IgD-negative memory B cell (primary cell): ENCODE measurements at regions not wholly inside any gene's neighbourhood (a gene's known extent, or its start where the extent isn't known, plus 50 kb on each side); places are given as distances from the start of the nearest gene placed in this dataset.

Source experiments
- H3K27ac Mint-ChIP-seq, 3 donors: one replicate each; pipeline ENCODE4 v1.8.0; 2020 to 2022; ENCODE audit warnings: mild to moderate bottlenecking in 3 of 3, mixed read lengths in 3 of 3, moderate library complexity in 1 of 3
- H3K27me3 Mint-ChIP-seq: one replicate; pipeline ENCODE4 v1.8.0; 2021; ENCODE audit warnings: mixed read lengths
- H3K36me3 Mint-ChIP-seq: one replicate; pipeline ENCODE4 v1.8.0; 2020; ENCODE audit warnings: mild to moderate bottlenecking, mixed read lengths
- H3K4me1 Mint-ChIP-seq, 3 donors: one replicate each; pipeline ENCODE4 v1.8.0; 2020 to 2022; ENCODE audit warnings: mixed read lengths in 3 of 3, mild to moderate bottlenecking in 1 of 3
- H3K4me3 Mint-ChIP-seq, 4 donors: one replicate each; pipeline ENCODE4 v1.8.0; 2020 to 2022; ENCODE audit warnings: mild to moderate bottlenecking in 4 of 4, mixed read lengths in 4 of 4, moderate library complexity in 3 of 4
- H3K9me3 Mint-ChIP-seq, 3 donors: one replicate each; pipeline ENCODE4 v1.8.0; 2020 to 2021; ENCODE audit warnings: mixed read lengths in 3 of 3, mild to moderate bottlenecking in 1 of 3

DNA sequence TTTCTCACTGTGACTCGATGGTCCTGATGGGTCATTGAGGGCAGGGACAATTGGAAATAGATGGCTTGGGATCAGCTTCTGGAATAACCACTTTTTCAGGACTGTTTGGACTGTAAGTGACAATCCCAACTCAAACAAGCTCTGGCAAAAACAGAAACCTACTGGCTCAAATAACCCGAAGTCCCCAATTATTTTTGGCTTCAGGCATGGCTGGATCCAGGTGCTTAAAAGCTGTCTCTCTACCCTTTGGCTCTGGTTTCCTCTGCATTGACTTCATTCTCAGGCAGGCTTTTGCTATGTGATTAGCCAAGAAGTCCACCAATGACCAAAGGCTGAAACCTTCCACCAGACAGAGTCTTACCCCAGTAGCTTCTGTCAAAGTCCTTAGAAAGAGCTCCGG, 92.9 kb upstream of the PRR23E start:
- no peaks in the 10 kb centered on the region for H3K36me3 Mint-ChIP-seq
- peaks cover 7% of the 10 kb centered on the region for H3K27me3 Mint-ChIP-seq
- peak overlapping the region in 1 of 3 donors; percentile 6 for H3K27ac Mint-ChIP-seq
- no peaks in the 10 kb centered on the region for H3K4me1 Mint-ChIP-seq
- H3K4me3 Mint-ChIP-seq, result no peak overlapping the region
- peaks cover 0 to 4% (median 0%) of the 10 kb centered on the region in 3 donors for H3K9me3 Mint-ChIP-seq

DNA sequence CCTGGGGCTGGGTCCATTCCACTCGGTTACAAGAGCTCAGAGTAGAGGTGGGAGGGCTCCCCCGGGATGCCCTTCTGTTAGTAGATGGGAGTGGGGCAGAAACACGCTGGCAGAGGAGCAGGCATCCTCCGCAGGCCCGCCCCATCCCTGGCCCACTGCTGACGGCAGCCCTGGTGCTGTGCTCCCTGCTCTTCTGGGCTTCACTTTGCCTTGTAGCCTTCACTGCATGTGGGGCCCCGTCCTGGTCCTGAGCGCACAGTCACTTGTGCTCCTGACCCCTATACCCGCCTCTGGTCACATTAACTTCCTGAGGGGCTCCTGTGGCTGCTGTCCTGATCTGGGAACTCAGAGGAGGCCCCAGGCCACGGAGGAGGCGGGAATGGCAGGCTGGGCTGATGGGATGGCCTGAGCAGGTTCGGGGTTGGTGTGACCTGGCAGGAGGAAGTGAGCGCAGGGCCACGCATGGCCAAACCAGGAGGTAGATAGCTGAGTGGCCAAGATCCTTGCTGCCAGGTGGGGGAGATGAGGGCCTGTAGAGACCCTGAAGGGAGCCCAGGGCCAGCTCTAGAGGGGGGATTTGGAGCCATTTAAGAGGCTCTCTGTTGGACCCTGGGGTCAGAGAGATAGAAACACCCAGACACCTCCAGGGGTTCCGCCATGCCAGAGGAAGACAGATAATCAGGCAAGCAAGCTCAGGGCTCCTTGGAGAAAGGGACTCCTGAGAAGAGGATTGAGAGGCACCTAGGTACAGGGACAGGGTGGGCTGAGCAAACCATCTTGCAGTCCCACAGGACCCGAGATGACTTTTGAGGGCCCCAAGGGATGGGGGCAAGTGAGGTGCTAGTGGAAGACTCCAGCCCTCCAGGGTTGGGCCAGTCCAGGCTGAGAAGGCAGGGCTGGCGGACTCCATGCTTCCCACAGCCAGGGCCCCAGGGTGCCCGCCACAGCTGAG, 92.2 kb upstream of the PRR23E start:
- no peak overlapping the region for H3K27ac Mint-ChIP-seq
- H3K9me3 Mint-ChIP-seq, result no peaks in the 10 kb centered on the region
- no peak overlapping the region for H3K4me3 Mint-ChIP-seq

DNA sequence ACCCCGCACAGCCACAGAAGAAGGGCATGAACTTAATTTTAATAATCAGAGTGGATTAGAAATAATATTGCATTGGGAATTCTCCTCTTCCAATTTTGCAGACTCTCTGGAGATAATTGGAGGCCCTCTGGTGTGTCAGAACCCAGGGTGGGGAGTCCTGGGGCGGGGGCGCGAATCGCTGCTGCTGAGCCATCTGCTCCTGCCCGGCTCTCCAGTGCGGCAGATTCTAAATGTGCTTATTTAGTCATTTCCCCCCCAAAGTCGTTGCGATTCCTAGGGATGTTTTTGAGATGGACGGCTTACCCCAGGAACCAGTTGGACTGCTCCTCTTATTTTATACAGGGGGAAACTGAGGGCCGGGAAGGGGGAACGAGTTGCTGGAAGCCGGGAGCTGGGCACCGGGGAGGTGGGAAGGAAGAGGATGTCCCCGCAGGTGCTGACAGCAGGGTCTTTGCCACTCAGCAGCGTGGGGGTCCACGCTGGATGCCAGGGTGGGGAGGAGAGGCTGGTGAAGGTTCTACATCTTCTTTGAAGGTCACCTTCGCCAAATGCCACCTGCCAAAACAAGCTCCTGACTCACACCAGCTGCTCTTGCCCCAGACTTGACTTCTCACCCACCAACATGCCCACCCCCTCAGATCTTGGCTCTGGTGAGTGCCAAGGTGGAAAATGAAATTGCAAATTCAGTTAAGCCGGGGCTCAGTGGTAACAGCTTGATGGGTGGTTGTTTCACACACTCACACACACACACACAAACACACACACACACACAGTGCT, 91.3 kb upstream of the PRR23E start:
- Mint-ChIP-seq H3K9me3 (no peaks in the 10 kb centered on the region), H3K4me1 (no peaks in the 10 kb centered on the region), H3K36me3 (no peaks in the 10 kb centered on the region), H3K27me3 (peaks cover 9% of the 10 kb centered on the region), H3K27ac (no peak overlapping the region), H3K4me3 (no peak overlapping the region)

More for the DNA sequence above, 92.2 kb upstream of the PRR23E start:
- peaks cover 7% of the 10 kb centered on the region for H3K27me3 Mint-ChIP-seq
- H3K4me1 Mint-ChIP-seq, result no peaks in the 10 kb centered on the region
- no peaks in the 10 kb centered on the region for H3K36me3 Mint-ChIP-seq

DNA sequence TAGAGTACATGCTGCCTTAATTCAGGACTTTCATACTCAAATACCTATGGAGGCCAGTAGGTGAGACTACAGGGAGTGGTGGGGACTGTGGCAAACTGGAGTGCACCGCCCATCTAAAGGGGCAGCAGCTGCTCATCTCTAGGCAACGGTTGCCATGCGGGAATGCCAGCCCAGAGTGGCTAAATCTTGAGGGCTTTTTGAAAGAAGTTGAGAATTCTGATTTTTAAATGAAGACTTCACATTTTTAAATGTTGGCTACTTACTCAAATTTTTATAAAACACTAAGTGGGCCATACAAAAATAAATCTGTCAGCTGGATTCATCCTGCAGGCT, 90.8 kb upstream of the PRR23E start:
- no peaks in the 10 kb centered on the region for H3K4me1 Mint-ChIP-seq
- no peak overlapping the region for H3K4me3 Mint-ChIP-seq
- no peaks in the 10 kb centered on the region for H3K9me3 Mint-ChIP-seq
- no peak overlapping the region for H3K27ac Mint-ChIP-seq
- no peaks in the 10 kb centered on the region for H3K36me3 Mint-ChIP-seq
- H3K27me3 Mint-ChIP-seq, result peaks cover 5% of the 10 kb centered on the region

DNA sequence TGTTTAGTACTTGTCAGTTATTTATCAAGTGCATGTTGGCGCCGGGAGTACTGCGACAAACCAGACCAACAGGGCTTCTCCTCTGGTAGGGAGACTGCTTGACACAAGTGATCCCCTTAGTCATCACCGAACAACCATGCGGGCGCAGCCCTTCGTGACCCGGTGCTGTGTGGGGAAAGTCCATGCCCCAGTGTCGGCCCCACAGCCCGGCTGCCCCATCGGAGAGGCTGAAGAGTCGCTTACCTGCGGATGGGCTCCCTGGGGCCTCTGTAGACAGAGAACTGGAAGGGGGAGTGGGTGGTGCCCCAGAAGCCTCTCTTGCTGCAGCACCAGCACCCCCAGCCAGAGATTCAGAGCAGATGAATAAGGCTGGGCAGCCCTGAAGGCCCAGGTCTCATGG, 90.3 kb upstream of the PRR23E start:
- no peaks in the 10 kb centered on the region for H3K36me3 Mint-ChIP-seq
- H3K9me3 Mint-ChIP-seq, result no peaks in the 10 kb centered on the region
- no peak overlapping the region for H3K27ac Mint-ChIP-seq
- H3K4me3 Mint-ChIP-seq, result no peak overlapping the region
- H3K27me3 Mint-ChIP-seq, result peaks cover 5% of the 10 kb centered on the region
- H3K4me1 Mint-ChIP-seq, result no peaks in the 10 kb centered on the region

DNA sequence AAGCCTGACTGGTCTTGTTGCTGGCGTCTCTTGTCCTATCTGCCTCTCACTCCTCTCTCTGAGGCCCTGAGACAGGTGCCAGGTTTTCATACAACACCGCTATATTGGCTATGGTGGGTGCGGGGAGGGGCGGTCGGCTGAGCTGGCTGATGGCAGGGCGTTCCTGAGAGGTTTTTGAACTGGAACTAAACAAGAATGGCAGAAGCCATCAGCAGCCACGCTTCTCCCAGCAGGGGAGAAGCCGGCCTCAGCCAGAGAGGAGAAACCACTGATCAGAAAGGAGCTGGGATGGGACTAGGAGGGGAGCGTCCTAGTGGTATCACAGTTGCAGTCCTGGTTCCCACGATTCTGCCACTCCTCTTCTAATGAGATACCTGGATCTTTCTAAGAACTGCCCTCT, 89.9 kb upstream of the PRR23E start:
- no peaks in the 10 kb centered on the region for H3K36me3 Mint-ChIP-seq
- H3K9me3 Mint-ChIP-seq, result no peaks in the 10 kb centered on the region
- peaks cover 5% of the 10 kb centered on the region for H3K27me3 Mint-ChIP-seq
- no peak overlapping the region for H3K4me3 Mint-ChIP-seq
- H3K27ac Mint-ChIP-seq, result no peak overlapping the region
- H3K4me1 Mint-ChIP-seq, result no peaks in the 10 kb centered on the region

DNA sequence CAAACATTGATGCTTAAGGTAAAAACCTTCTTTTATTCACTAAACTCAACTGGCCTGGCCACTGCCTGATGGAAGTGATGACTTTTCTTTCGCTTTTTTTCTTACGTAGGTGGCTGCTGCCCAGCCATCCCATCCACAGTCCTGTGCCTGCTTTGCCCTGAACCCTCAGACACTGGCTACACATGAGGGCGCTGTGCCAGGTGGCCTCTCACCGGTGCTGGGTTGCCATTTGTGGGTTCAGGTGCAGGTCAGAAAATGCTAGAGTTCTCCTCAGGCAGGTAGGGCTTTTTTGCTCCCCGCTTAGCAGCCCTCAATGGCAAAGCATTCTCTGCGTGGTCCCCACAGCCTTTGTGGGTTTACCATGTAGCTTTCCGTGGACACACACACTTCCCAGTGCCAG, 88.3 kb upstream of the PRR23E start:
- H3K27ac Mint-ChIP-seq, result no peak overlapping the region

DNA sequence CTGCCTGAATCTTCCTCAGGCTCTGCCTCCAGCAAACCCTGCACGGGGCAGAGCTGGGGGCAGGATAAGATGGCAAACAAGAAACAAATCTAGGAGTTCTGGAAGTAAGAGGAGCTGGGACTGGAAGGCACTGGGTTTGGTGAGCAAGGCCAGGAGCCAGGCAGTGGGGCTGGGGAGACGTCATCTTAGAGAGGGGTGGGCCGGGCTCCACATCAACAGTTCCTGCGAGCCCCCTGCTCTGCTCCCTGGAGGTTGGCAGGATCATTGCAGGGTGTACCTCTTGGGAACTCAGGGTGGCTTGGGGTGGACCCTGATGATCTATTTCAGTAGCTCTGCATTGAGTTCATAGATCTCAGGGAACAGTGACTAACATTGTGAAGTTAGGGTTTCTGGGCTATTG, 87.3 kb upstream of the PRR23E start:
- peaks cover 0 to 2% (median 0%) of the 10 kb centered on the region in 3 donors for H3K4me1 Mint-ChIP-seq
- H3K4me3 Mint-ChIP-seq, result no peak overlapping the region
- peaks cover 0 to 4% (median 4%) of the 10 kb centered on the region in 3 donors for H3K9me3 Mint-ChIP-seq
- peaks cover 2% of the 10 kb centered on the region for H3K27me3 Mint-ChIP-seq
- H3K27ac Mint-ChIP-seq, result no peak overlapping the region
- H3K36me3 Mint-ChIP-seq, result no peaks in the 10 kb centered on the region

More for the DNA sequence above, 88.3 kb upstream of the PRR23E start:
- no peaks in the 10 kb centered on the region for H3K4me1 Mint-ChIP-seq
- H3K27me3 Mint-ChIP-seq, result peaks cover 4% of the 10 kb centered on the region
- H3K4me3 Mint-ChIP-seq, result no peak overlapping the region
- H3K36me3 Mint-ChIP-seq, result no peaks in the 10 kb centered on the region
- no peaks in the 10 kb centered on the region for H3K9me3 Mint-ChIP-seq

DNA sequence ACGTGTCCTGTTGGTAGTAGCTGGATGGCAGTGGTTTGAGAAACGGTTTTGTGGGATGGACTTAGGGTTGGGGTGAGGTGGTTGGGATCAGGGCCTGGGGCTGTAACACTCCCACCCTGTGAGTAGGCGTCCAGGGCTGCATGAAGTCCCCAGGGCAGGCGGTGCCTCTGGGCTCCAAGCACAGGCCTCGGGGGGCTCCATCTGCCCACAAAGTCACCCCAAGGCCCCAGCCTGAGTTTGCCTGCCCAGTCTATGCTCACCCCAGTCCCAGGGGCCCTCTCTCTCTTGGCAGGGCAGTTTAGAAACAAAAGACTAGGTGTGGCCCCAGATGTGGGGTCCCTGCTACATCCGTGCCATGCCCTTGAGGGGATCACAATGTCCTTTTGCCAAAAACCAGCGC, 86.9 kb upstream of the PRR23E start:
- Mint-ChIP-seq H3K27ac (no peak overlapping the region), H3K4me1 (peaks cover 0 to 2% (median 0%) of the 10 kb centered on the region in 3 donors), H3K9me3 (peaks cover 2 to 4% (median 4%) of the 10 kb centered on the region in 3 donors), H3K4me3 (no peak overlapping the region), H3K27me3 (peaks cover 2% of the 10 kb centered on the region), H3K36me3 (no peaks in the 10 kb centered on the region)

DNA sequence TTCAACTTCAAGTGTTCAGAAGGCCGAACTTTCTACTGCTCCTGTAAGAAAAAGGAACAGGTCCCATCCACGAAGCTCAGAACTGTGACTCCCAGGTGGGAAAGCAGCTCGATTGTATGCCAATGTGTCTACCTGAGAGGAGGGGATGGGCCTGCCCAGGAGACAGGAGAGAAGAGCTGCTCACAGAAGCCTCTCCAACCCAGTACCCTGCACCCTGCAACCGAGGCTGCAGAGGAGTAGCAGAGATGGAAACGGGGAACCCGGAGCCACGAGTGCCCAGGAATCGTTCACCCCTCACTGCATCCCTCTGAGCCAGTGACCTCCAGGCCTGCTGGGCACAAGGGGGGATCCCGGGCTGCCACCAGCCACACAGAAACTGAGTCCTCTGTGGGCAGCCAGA, 86.5 kb upstream of the PRR23E start:
- Mint-ChIP-seq H3K9me3 (peaks cover 4 to 7% (median 6%) of the 10 kb centered on the region in 3 donors), H3K4me3 (no peak overlapping the region), H3K4me1 (peaks cover 0 to 2% (median 0%) of the 10 kb centered on the region in 3 donors), H3K27me3 (peaks cover 2% of the 10 kb centered on the region), H3K36me3 (no peaks in the 10 kb centered on the region), H3K27ac (no peak overlapping the region)

DNA sequence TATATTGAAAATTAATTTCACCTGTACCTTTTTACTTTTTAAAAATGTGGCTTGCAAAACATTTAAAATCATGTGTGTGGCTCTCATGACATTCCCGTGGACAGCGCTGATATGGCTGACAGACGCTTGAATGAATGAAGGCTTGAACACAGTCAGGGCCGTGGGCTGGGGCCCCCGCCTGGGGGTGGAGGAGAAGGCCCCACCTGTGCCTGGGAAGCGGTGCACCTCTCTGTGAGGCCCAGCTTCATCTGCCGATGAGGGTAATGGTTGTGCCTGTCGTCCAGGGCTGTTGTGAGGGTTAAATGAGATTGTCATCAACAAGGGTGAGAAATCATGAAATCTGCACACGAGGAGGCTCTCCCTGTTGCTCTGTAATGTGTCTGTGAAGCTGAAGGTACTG, 85.9 kb upstream of the PRR23E start:
- Mint-ChIP-seq H3K9me3 (peaks cover 4 to 9% (median 7%) of the 10 kb centered on the region in 3 donors), H3K36me3 (no peaks in the 10 kb centered on the region), H3K27me3 (peaks cover 2% of the 10 kb centered on the region), H3K27ac (no peak overlapping the region), H3K4me3 (peak overlapping the region in 1 of 4 donors; percentile 4), H3K4me1 (peaks cover 0 to 2% (median 0%) of the 10 kb centered on the region in 3 donors)

DNA sequence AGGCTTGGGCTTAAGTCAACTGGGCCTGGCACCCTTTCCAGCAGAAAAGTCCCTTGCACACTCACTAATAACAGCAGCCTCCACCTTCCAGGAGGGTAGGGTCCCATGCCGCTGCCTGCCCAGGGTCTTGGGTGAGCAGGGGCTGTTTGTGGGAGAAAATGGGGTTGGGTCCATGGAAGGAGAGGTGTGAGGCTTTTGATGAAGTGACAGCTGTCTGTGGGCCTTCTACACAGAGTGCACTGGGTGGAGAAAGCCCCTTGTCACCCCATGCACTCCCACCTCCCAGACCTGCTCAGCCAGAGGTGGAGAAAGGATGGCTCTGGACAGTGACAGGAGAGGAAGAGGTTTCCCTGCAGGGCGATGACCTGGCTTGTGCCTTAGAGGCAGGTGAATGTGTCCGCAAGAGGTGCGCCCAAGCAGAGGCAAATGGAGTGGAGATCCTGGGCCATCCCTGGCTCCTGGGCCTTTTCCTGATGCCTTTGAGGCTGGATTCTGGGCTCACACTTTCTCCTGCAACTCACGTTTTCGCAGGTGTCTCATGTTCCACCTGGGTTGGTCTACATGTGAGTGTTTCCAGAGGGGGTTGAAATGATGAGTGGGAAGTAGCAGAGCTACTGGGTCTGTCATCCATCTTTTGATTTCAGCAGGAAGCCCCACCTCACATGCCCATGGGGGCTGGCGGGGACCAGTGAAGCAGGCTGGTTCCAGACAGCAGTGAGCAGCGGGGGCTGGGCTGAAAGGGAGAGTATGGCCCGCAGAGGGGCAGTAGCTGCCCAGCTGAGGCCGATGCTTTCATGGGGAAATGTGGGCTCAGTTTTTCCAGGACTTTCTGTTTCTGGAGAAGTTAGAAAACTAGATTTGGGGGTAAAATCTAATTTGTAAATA, 85.2 kb upstream of the PRR23E start:
- no peak overlapping the region for H3K4me3 Mint-ChIP-seq
- H3K27ac Mint-ChIP-seq, result no peak overlapping the region
- H3K36me3 Mint-ChIP-seq, result peaks cover 2% of the 10 kb centered on the region
- peaks cover 0 to 2% (median 0%) of the 10 kb centered on the region in 3 donors for H3K4me1 Mint-ChIP-seq
- peaks cover 4 to 12% (median 11%) of the 10 kb centered on the region in 3 donors for H3K9me3 Mint-ChIP-seq
- peaks cover 2% of the 10 kb centered on the region for H3K27me3 Mint-ChIP-seq

DNA sequence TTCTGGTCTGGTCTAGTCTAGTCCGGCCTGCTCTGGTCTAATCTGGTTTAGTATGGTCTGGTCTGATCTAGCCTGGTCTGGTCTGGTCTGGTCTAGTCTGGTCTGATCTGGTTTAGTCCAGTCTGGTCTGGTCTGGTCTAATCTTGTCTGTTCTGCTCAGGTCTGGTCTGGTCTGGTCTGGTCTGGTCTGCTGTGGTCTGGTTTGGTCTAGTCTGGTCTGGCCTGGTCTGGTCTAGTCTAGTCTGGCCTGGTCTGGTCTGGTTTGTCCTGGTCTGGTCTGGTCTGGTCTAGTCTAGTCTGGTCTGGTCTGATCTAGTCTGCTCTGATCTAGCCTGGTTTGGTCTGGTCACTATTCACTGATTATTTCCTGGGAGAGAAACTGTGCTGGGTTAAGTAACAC, 84.1 kb upstream of the PRR23E start:
- Mint-ChIP-seq H3K36me3 (peaks cover 2% of the 10 kb centered on the region), H3K27me3 (peaks cover 2% of the 10 kb centered on the region), H3K4me1 (peaks cover 0 to 2% (median 0%) of the 10 kb centered on the region in 3 donors), H3K9me3 (peaks cover 6 to 17% (median 11%) of the 10 kb centered on the region in 3 donors), H3K4me3 (no peak overlapping the region), H3K27ac (no peak overlapping the region)

DNA sequence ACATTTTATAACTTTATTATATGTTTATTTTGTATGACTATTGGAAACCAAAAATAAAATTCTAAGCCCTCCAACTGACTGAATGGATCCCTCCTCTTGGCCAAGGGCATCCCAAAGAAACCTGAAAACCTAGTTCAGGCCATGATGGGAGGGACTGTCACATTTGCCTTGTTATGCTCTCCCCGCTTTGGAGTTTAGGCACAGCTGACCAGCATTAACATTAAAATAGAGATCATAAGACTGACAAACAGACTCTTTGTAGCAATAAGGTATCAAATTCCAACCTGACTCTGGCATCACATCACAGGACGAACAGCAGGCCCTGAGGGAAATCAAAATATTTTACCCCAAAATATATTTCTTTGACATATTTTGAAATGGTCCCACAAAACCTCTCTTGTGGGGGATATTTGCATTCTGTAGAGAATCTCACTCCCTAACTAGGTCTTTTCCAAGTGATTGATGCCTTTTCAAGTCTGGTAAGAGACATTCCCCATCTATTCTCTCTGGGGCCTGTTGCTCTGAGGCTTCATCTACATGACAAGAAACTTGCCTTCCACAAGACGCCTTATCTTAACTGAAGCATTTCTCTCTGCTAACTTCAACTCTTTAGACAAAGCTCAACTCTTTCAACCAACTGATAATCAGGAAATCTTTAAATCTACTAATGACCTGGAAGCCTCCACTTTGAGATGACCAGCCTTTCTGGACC, 81.8 kb upstream of the PRR23E start:
- Mint-ChIP-seq H3K27me3 (peaks cover 1% of the 10 kb centered on the region), H3K36me3 (peaks cover 2% of the 10 kb centered on the region), H3K9me3 (peaks cover 6 to 17% (median 11%) of the 10 kb centered on the region in 3 donors), H3K27ac (no peak overlapping the region), H3K4me1 (peaks cover 0 to 2% (median 0%) of the 10 kb centered on the region in 3 donors), H3K4me3 (no peak overlapping the region)
